KMS-11 (cell line): ENCODE measurements at regions not wholly inside any gene's neighbourhood (a gene's known extent, or its start where the extent isn't known, plus 50 kb on each side); places are given as distances from the start of the nearest gene placed in this dataset.

Experiments used
- H2AFZ ChIP-seq: fragments of 200-600 bp; sonication (generic); 2 replicates; pipeline ENCODE4 v1.6.1; 2016; ENCODE audit warnings: antibody characterized with exemption, mixed run types, low read depth
- H3K27ac ChIP-seq: fragments of 200-600 bp; sonication (generic); 2 replicates; pipeline ENCODE4 v1.6.1; 2016; ENCODE audit warnings: mild to moderate bottlenecking, mixed run types
- H3K27me3 ChIP-seq: fragments of 200-600 bp; sonication (generic); 2 replicates; pipeline ENCODE4 v1.6.1; 2017; ENCODE audit warnings: mild to moderate bottlenecking, low read depth, mixed run types, moderate library complexity; ENCODE audit not compliant: insufficient read depth
- H3K36me3 ChIP-seq: fragments of 200-600 bp; sonication (generic); 2 replicates; pipeline ENCODE4 v1.6.1; 2017; ENCODE audit warnings: mild to moderate bottlenecking, mixed run types; ENCODE audit not compliant: insufficient read depth
- H3K4me1 ChIP-seq: fragments of 200-600 bp; sonication (generic); 2 replicates; pipeline ENCODE4 v1.6.1; 2016; ENCODE audit warnings: mild to moderate bottlenecking, low read depth, mixed run types; ENCODE audit not compliant: poor library complexity, severe bottlenecking
- H3K4me2 ChIP-seq: fragments of 200-600 bp; sonication (generic); 2 replicates; pipeline ENCODE4 v1.7.0; 2016; ENCODE audit warnings: mild to moderate bottlenecking, mixed run types
- H3K4me3 ChIP-seq: fragments of 200-600 bp; sonication (generic); IDR thresholded peaks from 2 replicates; pipeline ENCODE4 v1.6.1; 2017; ENCODE audit warnings: low read depth, low read length, mixed read lengths; ENCODE audit not compliant: insufficient read depth
- H3K79me2 ChIP-seq: fragments of 200-600 bp; sonication (generic); 2 replicates; pipeline ENCODE4 v1.6.1; 2016; ENCODE audit warnings: low read depth, mixed run types; ENCODE audit not compliant: insufficient read depth
- H3K9ac ChIP-seq: fragments of 200-600 bp; sonication (generic); 2 replicates; pipeline ENCODE4 v1.6.1; 2016; ENCODE audit warnings: mild to moderate bottlenecking, mixed run types
- H4K20me1 ChIP-seq: fragments of 200-600 bp; sonication (generic); 2 replicates; pipeline ENCODE4 v1.6.1; 2016; ENCODE audit warnings: mild to moderate bottlenecking, mixed run types; ENCODE audit not compliant: insufficient read depth
- TF ChIP-seq, protein P1 (sequence below): fragments of 200-600 bp; sonication (generic); conservative IDR thresholded peaks from 2 replicates; pipeline ENCODE4 v1.6.1; 2017; ENCODE audit warnings: low read depth, mild to moderate bottlenecking, antibody characterized with exemption, low read length, moderate library complexity, mixed read lengths

DNA sequence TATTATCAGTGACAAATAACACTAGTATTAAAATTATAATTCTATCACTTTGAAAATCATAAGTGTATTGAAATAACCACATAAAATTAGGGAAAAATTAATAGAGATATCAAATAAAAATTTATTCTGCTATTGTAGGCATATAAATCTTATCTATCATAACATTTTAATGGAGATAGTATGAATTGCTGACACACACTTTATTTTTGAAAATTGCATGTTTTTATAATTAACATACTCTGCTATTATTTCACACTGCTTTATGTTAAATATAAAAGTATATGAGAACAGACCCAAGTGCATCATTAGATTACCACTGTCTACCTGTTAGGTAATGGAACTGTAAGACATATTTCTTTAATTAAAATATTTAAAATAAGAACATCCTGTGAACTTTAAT, 2150.2 kb downstream of the ARAP2 start:
- Histone ChIP-seq H3K27me3 (no peaks in the 10 kb centered on the region), H3K9ac (no peak overlapping the region), H3K4me2 (no peak overlapping the region), H3K36me3 (no peaks in the 10 kb centered on the region), H3K4me1 (no peaks in the 10 kb centered on the region), H4K20me1 (no peaks in the 10 kb centered on the region), H3K4me3 (no peak overlapping the region), H2AFZ (no peak overlapping the region), H3K27ac (no peak overlapping the region), H3K79me2 (no peaks in the 10 kb centered on the region)
- TF ChIP-seq, protein P1, sequence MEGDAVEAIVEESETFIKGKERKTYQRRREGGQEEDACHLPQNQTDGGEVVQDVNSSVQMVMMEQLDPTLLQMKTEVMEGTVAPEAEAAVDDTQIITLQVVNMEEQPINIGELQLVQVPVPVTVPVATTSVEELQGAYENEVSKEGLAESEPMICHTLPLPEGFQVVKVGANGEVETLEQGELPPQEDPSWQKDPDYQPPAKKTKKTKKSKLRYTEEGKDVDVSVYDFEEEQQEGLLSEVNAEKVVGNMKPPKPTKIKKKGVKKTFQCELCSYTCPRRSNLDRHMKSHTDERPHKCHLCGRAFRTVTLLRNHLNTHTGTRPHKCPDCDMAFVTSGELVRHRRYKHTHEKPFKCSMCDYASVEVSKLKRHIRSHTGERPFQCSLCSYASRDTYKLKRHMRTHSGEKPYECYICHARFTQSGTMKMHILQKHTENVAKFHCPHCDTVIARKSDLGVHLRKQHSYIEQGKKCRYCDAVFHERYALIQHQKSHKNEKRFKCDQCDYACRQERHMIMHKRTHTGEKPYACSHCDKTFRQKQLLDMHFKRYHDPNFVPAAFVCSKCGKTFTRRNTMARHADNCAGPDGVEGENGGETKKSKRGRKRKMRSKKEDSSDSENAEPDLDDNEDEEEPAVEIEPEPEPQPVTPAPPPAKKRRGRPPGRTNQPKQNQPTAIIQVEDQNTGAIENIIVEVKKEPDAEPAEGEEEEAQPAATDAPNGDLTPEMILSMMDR: no peak

- Histone ChIP-seq H3K79me2 (no peaks in the 10 kb centered on the region), H4K20me1 (no peaks in the 10 kb centered on the region), H3K4me1 (no peaks in the 10 kb centered on the region), H3K4me2 (no peak overlapping the region), H2AFZ (no peak overlapping the region), H3K4me3 (no peak overlapping the region), H3K27ac (no peak overlapping the region), H3K36me3 (no peaks in the 10 kb centered on the region), H3K27me3 (no peaks in the 10 kb centered on the region), H3K9ac (no peak overlapping the region)
- TF ChIP-seq, protein P1: no peak
Observed at GRCh38 chr4:34105311-34105710, 2139.0 kb downstream of the ARAP2 start.

DNA sequence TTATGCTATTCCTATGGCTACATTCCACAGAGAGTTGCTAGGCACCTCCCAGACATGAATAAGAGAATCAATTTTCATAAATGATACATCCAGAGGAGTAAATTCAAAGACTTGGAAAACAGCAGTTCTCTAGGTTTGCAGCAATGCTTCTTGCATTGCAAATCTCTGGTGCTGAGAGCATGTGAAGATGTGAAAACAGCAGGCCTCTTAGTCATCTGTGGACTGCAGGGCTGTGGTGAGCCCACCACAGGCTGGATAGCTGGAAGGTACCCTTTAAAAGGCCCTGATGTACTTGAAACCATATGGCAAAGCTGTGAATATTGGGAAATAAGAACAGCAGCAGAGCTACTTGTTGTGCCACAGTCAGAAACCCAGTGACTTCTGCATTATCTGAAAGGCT, 2135.9 kb downstream of the ARAP2 start:
- Histone ChIP-seq H4K20me1 (no peaks in the 10 kb centered on the region), H3K4me3 (no peak overlapping the region), H3K4me1 (no peaks in the 10 kb centered on the region), H3K36me3 (no peaks in the 10 kb centered on the region), H3K79me2 (no peaks in the 10 kb centered on the region), H2AFZ (no peak overlapping the region), H3K9ac (no peak overlapping the region), H3K4me2 (no peak overlapping the region), H3K27me3 (no peaks in the 10 kb centered on the region), H3K27ac (no peak overlapping the region)
- TF ChIP-seq, protein P1: no peak

GRCh38 chr4:34112573-34112972, 2131.7 kb downstream of the ARAP2 start:
- Histone ChIP-seq H3K4me1 (no peaks in the 10 kb centered on the region), H3K9ac (no peak overlapping the region), H3K27me3 (no peaks in the 10 kb centered on the region), H3K36me3 (no peaks in the 10 kb centered on the region), H4K20me1 (no peaks in the 10 kb centered on the region), H3K79me2 (no peaks in the 10 kb centered on the region), H3K4me3 (no peak overlapping the region), H3K27ac (no peak overlapping the region), H2AFZ (no peak overlapping the region), H3K4me2 (no peak overlapping the region)
- TF ChIP-seq, protein P1: no peak
